Neuron (in vitro differentiated cells): ENCODE measurements at regions not wholly inside any gene's neighbourhood (a gene's known extent, or its start where the extent isn't known, plus 50 kb on each side); places are given as distances from the start of the nearest gene placed in this dataset.

Experiments
- H2AFZ ChIP-seq: one replicate; pipeline ENCODE4 v1.6.1; 2013; ENCODE audit warnings: low read depth, mild to moderate bottlenecking, inconsistent platforms, low read length, moderate library complexity
- H3K27me3 ChIP-seq: one replicate; pipeline ENCODE4 v1.6.1; 2013; ENCODE audit warnings: low read length; ENCODE audit not compliant: insufficient read depth
- H3K36me3 ChIP-seq: one replicate; pipeline ENCODE4 v1.6.1; 2013; ENCODE audit warnings: low read length; ENCODE audit not compliant: insufficient read depth
- H3K4me1 ChIP-seq: one replicate; pipeline ENCODE4 v1.6.1; 2013; ENCODE audit warnings: low read length; ENCODE audit not compliant: insufficient read depth
- H3K4me3 ChIP-seq: 2 replicates; pipeline ENCODE4 v1.5.1; 2013; ENCODE audit warnings: mild to moderate bottlenecking, low read length, moderate library complexity
- H3K9me3 ChIP-seq: one replicate; pipeline ENCODE4 v1.6.1; 2013; ENCODE audit warnings: low read length

DNA sequence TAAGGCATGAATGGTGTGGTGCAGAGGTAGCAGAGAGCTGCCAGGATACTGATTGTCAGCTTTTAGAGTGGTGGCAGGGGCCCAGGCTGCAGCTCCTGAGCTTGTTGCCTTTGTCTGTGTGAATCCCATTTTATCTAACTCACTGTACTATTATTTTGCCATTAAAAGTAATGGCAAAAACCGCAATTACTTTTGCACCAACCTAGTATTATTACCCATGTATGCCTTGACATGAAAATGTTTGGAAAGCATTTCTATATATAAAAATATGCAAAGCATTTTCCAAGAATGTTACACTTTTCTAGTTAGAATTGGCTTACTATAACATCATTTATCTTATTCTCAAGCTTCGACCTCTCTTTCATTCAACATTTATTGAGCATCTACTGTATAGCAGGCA is 308.1 kb upstream of the MYOCD start:
- H3K9me3 ChIP-seq, result no peaks in the 10 kb centered on the region
- no peaks in the 10 kb centered on the region for H3K27me3 ChIP-seq
- H3K4me3 ChIP-seq, result no peak overlapping the region
- no peak overlapping the region for H2AFZ ChIP-seq
- no peaks in the 10 kb centered on the region for H3K4me1 ChIP-seq
- no peaks in the 10 kb centered on the region for H3K36me3 ChIP-seq

- Histone ChIP-seq H3K36me3 (no peaks in the 10 kb centered on the region), H3K4me3 (no peak overlapping the region), H2AFZ (peak overlapping the region; percentile 17), H3K4me1 (no peaks in the 10 kb centered on the region), H3K9me3 (no peaks in the 10 kb centered on the region), H3K27me3 (no peaks in the 10 kb centered on the region)
These were observed 307.2 kb upstream of the MYOCD start for GRCh38 chr17:12358477-12358876.

DNA sequence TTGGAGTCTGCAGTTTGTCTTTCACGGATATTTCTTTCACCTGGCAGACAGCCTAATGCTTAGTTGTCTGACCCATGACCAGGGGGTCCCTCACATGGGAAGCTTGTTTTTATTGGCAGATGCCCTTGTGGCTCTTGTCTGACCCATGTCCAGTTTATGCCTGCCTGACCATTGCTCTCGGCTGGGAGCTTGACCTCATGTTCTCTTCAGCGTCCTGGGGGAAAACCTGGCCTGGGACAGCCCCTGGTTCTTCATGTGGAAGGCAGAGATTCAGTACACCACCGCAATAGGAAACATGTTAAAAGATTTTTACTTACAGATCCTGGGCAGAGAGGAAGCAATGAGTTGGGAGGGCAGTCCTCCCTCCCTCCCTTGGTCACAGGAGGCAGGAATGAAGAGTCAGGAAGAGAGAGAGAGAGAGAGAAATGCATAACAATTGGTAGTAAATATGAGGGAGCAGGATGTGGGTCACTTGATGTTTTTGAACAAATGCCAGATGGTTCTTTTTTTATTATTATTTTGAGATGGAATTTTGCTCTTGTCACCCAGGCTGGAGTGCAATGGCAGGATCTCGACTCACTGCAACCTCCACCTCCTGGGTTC is 302.7 kb upstream of the MYOCD start:
- H3K9me3 ChIP-seq, result no peaks in the 10 kb centered on the region
- H3K27me3 ChIP-seq, result no peaks in the 10 kb centered on the region
- H2AFZ ChIP-seq, result no peak overlapping the region
- H3K36me3 ChIP-seq, result no peaks in the 10 kb centered on the region
- no peak overlapping the region for H3K4me3 ChIP-seq
- no peaks in the 10 kb centered on the region for H3K4me1 ChIP-seq

- no peak overlapping the region for H3K4me3 ChIP-seq
- H3K27me3 ChIP-seq, result no peaks in the 10 kb centered on the region
- H3K4me1 ChIP-seq, result no peaks in the 10 kb centered on the region
- H3K9me3 ChIP-seq, result no peaks in the 10 kb centered on the region
- no peaks in the 10 kb centered on the region for H3K36me3 ChIP-seq
- H2AFZ ChIP-seq, result no peak overlapping the region
These were observed 299.9 kb upstream of the MYOCD start for GRCh38 chr17:12365805-12366204.

DNA sequence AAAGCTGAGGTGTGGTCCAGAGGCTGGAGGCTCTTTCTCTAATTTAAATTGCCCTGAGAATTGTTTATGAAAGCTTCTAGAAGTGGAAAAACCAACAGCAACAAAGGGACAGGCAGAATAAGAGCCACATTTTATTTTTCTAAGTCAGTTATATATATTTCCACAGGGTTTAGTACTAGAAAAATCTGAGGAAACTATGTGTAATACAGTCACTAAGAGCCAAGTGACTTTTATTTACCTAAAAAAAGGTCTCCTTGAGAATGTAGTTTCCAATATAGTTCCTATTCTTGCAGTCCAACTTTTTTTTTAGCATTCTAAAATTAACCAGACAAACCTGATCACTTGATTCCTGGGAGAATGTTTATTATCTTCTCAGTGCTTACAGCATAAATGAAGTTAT is 296.6 kb upstream of the MYOCD start:
- H3K36me3 ChIP-seq, result no peaks in the 10 kb centered on the region
- no peaks in the 10 kb centered on the region for H3K4me1 ChIP-seq
- no peaks in the 10 kb centered on the region for H3K9me3 ChIP-seq
- H3K4me3 ChIP-seq, result no peak overlapping the region
- H3K27me3 ChIP-seq, result no peaks in the 10 kb centered on the region
- no peak overlapping the region for H2AFZ ChIP-seq

- no peaks in the 10 kb centered on the region for H3K9me3 ChIP-seq
- H2AFZ ChIP-seq, result no peak overlapping the region
- H3K4me3 ChIP-seq, result no peak overlapping the region
- no peaks in the 10 kb centered on the region for H3K27me3 ChIP-seq
- H3K4me1 ChIP-seq, result no peaks in the 10 kb centered on the region
- no peaks in the 10 kb centered on the region for H3K36me3 ChIP-seq
These were observed 289.4 kb upstream of the MYOCD start for GRCh38 chr17:12376276-12376675.

DNA sequence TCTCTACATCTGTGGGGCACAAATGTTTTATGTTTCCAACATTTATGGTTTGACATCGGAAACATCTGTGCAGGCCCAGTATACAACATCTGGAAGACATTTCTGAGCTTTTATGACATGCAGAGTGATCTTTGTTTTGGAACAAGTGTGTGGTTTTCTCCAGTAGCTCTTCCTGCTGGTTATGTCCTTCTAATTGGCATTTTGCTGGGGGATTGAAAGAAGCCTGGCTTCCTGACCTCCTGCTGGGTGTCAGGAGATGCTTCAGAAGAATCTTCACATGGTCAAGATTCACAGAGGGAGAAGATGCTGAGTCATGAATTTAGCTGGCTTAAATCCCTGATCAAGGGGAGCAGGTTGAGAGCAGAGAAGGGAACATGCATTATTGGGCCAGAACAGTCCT is 279.5 kb upstream of the MYOCD start:
- Histone ChIP-seq H3K27me3 (no peaks in the 10 kb centered on the region), H2AFZ (no peak overlapping the region), H3K4me3 (no peak overlapping the region), H3K4me1 (no peaks in the 10 kb centered on the region), H3K9me3 (no peaks in the 10 kb centered on the region), H3K36me3 (no peaks in the 10 kb centered on the region)

DNA sequence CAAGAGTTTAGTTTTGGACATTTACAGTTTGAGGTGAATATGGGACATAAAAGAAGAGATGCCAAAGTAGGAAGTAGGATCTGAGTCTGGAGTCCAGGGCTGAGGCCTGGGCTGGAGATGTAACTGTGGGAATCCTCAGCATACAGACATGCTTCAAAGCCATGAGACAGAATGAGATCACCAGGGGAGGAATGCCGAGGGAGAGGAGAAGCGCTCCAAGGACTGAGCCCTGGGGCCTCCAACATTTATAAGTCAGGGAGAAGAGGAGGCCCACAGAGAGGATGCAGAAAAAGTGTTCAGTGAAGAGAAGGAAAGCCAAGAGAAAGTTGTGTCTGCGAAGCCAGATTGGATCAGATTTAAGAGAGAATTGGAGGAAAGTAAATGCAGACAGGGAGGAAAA is 277.5 kb upstream of the MYOCD start:
- Histone ChIP-seq H3K27me3 (no peaks in the 10 kb centered on the region), H3K4me1 (no peaks in the 10 kb centered on the region), H3K4me3 (no peak overlapping the region), H2AFZ (no peak overlapping the region), H3K9me3 (no peaks in the 10 kb centered on the region), H3K36me3 (no peaks in the 10 kb centered on the region)

GRCh38 chr17:12389421-12389820 is 276.3 kb upstream of the MYOCD start:
- Histone ChIP-seq H3K4me1 (no peaks in the 10 kb centered on the region), H2AFZ (no peak overlapping the region), H3K36me3 (no peaks in the 10 kb centered on the region), H3K27me3 (no peaks in the 10 kb centered on the region), H3K4me3 (no peak overlapping the region), H3K9me3 (no peaks in the 10 kb centered on the region)

DNA sequence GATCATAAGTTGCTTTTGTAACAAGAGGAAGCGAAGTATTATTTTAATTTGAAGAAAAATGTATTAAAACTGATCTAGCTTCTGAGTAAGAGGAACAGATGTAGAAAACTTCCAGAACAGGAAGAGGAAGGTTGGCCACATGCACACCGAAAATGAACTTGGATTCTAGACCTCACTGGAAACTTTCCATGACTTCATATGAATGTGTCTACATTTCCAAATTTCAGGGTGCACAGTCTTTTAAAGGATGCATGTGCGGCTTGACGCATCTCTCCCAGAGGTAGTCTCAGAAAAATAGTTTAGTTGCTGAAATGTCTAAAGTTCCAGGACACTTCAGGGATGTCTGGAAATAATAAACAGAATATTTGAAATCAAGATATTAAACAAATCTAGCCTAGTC is 275.1 kb upstream of the MYOCD start:
- no peak overlapping the region for H3K4me3 ChIP-seq
- H3K4me1 ChIP-seq, result no peaks in the 10 kb centered on the region
- no peaks in the 10 kb centered on the region for H3K9me3 ChIP-seq
- H3K36me3 ChIP-seq, result no peaks in the 10 kb centered on the region
- no peak overlapping the region for H2AFZ ChIP-seq
- H3K27me3 ChIP-seq, result no peaks in the 10 kb centered on the region

DNA sequence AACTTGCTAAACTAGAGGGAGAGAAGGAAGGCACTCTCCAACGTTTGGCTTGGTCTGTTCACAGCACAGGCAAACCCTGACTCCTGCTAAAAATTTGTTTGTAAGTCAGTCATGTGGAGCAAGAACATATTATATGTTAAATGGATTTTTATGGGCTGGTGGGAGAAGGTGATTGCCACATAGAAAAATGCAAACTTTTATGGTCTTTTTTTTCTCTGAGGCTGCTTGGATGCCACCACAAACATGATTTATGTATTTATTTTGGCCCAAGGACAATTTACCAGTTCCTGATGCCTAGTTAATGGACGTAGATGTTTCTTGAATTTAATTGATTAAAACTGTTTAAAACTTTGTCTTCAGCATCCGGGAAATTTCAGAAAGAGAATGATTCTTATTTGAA is 274.2 kb upstream of the MYOCD start:
- Histone ChIP-seq H3K9me3 (no peaks in the 10 kb centered on the region), H3K27me3 (no peaks in the 10 kb centered on the region), H2AFZ (no peak overlapping the region), H3K4me1 (no peaks in the 10 kb centered on the region), H3K36me3 (no peaks in the 10 kb centered on the region), H3K4me3 (no peak overlapping the region)

DNA sequence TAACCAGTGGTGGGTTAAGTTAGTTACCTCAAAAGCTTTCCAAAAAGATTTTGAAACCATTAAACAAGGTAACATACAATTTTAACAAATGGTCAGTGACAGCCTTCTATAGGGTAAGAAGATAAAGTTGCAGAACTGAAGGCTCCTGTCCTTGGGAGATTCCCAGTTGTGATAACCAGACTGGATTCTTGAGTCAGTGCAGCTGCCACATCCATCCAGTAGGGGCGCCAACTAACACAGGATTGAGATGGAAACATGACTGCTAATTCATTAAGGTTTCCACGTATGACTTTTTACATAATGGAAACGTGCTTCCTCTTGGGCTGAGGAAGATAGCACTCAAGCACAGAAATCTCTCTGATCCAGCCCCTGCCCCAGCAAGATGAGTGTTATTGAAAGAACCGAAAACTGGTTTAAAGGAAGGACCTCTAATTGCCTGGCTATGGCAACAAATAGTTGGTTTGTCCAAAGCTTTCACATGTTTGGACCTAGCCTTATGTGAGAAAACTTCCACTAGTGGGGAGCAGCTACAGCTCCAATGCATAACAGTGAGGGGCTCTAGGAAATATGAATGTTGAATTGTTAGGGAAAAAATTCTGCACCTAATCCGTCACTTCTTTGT is 269.8 kb upstream of the MYOCD start:
- no peak overlapping the region for H2AFZ ChIP-seq
- H3K9me3 ChIP-seq, result no peaks in the 10 kb centered on the region
- no peak overlapping the region for H3K4me3 ChIP-seq
- no peaks in the 10 kb centered on the region for H3K4me1 ChIP-seq
- H3K27me3 ChIP-seq, result no peaks in the 10 kb centered on the region
- no peaks in the 10 kb centered on the region for H3K36me3 ChIP-seq

- no peaks in the 10 kb centered on the region for H3K36me3 ChIP-seq
- H3K4me3 ChIP-seq, result no peak overlapping the region
- no peaks in the 10 kb centered on the region for H3K9me3 ChIP-seq
These were observed 267.1 kb upstream of the MYOCD start for GRCh38 chr17:12398441-12399051.

More at GRCh38 chr17:12398441-12399051, 267.1 kb upstream of the MYOCD start:
- H3K27me3 ChIP-seq, result no peaks in the 10 kb centered on the region
- no peak overlapping the region for H2AFZ ChIP-seq
- H3K4me1 ChIP-seq, result no peaks in the 10 kb centered on the region
